ENCODE measurements at regions not wholly inside any gene's neighbourhood (a gene's known extent, or its start where the extent isn't known, plus 50 kb on each side); places are given as distances from the start of the nearest gene placed in this dataset.

DNA sequence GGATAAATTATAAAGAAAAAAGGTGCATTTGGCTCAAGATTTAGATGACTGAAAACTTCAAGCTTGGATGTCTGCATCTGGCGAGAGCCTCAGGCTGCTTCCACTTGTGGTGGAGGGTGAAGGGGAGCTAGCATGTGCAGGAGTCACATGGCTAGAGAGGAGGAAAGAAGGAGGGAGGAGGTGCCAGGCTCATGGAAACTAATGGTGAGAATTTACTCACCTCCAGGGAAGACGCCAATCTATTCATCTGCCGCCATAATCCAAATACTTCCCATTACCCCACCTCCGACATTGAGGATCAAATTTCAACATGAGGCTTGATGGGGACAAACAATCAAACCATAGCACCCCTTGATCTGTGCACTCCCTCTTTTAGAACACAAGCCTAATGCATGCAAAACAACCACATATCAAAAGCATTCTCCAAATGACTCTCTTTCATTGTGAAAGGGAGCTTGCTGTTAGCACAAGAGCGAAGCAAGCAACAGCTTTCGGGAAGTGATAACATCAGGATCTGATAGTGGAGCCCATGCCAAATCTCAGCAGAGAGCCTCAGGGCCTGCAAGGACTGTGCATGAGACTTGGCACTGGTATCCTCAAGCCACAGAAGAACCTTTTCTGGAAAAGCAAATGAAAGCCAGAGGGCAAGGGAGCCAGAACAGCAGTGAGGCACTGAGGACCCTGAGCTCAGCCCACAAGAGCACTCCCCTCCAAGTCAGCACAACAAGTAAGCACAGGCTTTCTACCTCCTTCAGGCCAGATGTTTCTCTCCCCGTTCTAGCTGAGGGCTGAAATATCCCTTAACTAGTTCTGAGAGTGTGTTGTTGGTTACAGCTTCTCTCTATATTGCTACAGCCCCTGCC is 50.2 kb upstream of the THBS1 start:
- Mint-ChIP-seq H3K4me1 (ENCODE audit: low read depth in 2 of 2) (no peaks in the 10 kb centered on the region), H3K27ac (no peak overlapping the region), H3K36me3 (ENCODE audit: insufficient read depth) (no peaks in the 10 kb centered on the region), H3K9me3 (no peaks in the 10 kb centered on the region), H3K27me3 (peaks cover 23 to 44% of the 10 kb centered on the region in 2 donors), H3K4me3 (no peak overlapping the region)
- ATAC-seq (replicated peaks) (no peak), DNase-seq (no peak)
